Activated CD4-positive, alpha-beta T cell treated with anti-CD3 and anti-CD28 coated beads, Interleukin-2, amount 50 U/mL, for 16 hours (primary cell): ENCODE measurements at regions not wholly inside any gene's neighbourhood (a gene's known extent, or its start where the extent isn't known, plus 50 kb on each side); places are given as distances from the start of the nearest gene placed in this dataset.
"Not testable (repeated sequence)": the region's sequence is repeated elsewhere in the genome, so short reads cannot be mapped to it uniquely, and the experiment has no call there.

Experiments used
- DNase-seq: peaks from one replicate; pipeline ENCODE4 v3.0.0-alpha.2; 2020

- no peak for DNase-seq
Observed at GRCh38 chr3:106488331-106488730, 619.5 kb upstream of the CBLB start.

- DNase-seq = no peak
Observed at GRCh38 chr3:106491796-106492195, 623.0 kb upstream of the CBLB start.

DNA sequence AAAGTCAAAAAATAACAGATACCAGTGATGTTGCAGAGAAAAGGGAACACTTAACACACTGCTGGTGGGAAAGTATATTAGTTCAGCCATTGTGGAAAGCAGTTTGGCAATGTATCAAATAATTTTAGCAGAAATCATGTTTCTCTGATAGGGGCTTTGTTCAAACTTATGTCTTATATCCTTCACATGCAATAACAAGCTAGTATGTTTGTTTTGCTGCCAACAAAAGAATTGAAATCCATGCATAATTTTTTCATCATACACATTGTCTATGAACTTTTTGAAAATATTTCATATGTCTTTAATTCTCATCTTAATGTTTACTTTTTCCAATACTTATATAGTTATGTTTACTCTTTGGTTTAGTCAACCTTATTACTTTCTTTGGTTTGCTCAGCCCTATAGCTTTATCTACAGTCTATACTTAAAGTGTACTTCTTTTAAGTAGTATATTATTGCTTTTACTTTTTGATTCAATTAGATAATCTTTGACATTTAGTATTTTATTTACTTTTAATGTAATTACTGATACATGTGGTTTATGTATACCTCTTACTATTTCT lies 639.6 kb upstream of the CBLB start:
- DNase-seq = no peak

- DNase-seq = no peak
Observed at GRCh38 chr3:106510206-106510605, 641.4 kb upstream of the CBLB start.

DNA sequence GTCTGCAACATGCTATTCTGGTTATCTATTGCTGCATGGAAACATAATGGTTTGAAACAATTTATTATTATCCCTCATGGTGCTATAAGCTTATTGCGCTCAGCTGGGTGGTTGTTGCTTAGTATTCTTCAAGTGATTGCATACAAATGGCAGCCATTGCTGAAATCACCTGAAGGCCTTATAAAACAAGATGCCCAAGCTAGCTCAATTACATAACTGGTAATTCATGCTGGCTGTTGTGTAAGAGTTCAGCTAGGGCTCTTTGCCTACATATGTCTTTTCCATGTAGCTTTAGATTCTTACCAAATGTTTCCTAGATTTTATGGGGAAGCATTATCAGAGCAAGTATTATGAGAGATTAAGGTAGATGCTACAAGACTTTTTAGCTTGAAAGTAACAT lies 644.0 kb upstream of the CBLB start:
- DNase-seq = no peak

DNA sequence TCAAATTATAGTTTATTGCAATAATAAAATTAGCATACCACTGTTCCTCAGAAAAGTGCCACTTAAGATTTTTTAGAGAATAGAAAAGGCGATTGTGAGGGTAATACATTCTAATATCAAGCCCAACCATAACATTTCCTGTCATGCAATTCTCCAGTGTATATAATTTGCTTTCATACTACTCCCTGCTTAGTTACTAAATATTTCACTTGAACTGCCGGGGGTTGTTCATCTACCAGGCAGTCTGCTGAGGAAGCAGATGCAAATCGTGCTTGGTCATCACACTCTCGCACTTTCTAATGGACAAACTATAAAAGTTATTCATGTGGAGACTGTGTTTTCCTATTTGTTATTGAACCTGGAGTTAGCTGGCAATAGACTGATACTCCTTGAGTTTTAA lies 645.6 kb upstream of the CBLB start:
- no peak for DNase-seq

GRCh38 chr3:106518516-106518915 lies 649.7 kb upstream of the CBLB start:
- no peak for DNase-seq

GRCh38 chr3:106522397-106522796 lies 653.6 kb upstream of the CBLB start:
- DNase-seq = no peak

DNA sequence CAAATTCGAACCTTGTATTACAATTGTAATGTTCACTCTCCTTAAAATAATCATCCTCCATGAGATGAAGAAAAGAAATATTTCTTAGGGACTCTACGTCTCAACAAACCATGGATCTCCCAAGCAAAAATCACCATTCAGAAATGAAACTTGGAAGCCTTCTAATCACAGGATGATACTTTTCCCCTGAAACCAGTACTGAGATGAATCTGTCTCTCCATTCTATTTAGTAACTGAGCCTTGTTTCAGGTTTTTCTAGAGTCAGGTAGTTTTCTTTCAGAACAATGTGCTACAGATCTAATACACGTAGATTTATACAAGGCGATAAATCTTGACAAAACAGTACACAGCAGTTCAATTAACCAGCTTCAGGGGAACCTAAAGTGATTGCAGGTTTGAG lies 660.1 kb upstream of the CBLB start:
- DNase-seq = no peak

DNA sequence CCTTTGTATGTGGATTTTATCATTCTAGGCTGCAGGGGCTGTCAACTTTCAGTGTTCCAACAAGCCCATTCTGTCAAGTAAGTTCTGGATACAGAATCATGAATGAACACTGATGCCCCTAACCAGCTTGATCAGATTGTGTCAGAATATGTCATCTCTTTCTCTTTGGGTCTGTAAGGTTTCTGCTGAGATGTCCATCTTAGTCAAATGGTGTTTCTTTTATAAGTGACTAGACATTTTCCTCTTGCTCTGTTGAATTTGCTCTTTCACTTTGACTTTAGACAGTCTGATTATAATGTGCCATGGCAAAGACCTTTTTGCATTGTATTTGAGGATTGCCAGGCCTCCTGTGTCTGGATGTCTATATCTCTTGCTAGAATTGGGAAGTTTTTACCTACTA lies 660.9 kb upstream of the CBLB start:
- peak; percentile 19 for DNase-seq

- DNase-seq = no peak
Observed at GRCh38 chr3:106530367-106530766, 661.6 kb upstream of the CBLB start.

- not testable (repeated sequence) for DNase-seq
Observed at GRCh38 chr3:106531771-106532329, 663.0 kb upstream of the CBLB start.

DNA sequence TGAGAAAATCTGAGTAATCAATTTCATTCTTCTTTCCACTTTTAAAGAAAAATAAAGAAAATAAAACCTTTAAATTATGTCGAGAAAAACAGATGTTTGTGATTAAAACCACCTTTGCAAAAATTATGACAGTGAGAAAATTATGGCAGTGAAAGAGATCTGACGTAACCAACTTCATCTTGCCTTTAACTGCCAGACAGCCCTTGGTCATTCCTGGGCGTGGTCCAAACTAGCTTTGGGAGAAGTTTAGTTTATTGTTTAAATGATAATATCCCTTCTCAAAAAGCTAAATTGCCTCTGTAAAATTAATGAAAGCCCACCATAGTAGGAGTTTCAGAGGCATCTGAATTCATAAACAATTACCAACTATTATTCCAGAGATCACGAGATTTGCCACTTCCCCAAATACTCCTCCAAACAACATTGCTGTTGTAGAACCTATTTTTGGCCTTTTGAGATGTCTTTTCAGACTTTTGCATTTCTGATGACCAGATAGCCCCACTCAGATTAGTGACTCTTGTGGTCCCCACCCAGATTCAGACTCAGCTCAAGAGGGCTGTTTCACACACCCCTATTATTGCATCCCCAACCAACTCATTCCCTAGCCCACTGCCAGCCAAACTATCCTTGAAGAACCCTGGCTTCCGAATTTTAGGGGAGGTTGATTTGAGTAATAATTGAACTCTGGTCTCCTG lies 664.4 kb upstream of the CBLB start:
- no peak for DNase-seq

DNA sequence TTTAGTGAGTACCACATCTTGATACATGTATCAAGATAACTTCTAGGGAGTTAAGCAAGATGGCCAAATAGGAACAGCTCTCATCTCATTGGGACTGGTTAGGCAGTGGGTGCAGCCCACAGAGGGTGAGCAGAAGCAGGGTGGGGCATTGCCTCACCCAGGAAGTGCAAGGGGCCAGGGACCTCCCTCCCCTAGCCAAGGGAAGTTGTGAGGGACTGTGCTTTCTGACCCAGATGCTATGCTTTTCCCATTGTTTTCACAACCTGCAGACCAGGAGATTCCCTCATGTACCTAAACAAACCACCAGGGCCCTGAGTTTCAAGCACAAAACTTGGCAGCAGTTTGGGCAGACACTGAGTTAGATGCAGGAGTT lies 665.0 kb upstream of the CBLB start:
- no peak for DNase-seq

DNA sequence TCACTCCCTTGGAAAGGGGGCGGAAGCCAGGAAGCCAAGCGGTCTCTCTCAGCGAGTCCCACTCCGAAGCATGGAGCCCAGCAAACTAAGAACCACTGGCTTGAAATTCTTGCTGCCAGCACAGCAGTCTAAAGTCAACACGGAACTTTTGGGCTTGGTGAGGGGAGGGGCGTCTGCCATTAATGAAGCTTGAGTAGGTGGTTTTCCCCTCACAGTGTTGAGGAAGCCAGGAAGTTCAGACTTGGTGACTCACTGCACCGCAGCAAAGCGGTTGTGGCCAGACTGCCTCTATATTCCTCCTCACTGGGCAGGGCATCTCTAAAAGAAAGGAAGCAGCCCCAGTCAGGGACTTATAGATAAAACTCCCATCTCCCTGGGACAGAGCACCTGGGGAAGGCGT lies 665.4 kb upstream of the CBLB start:
- DNase-seq = peak; percentile 73

GRCh38 chr3:106540743-106541142 lies 671.9 kb upstream of the CBLB start:
- DNase-seq = no peak

DNA sequence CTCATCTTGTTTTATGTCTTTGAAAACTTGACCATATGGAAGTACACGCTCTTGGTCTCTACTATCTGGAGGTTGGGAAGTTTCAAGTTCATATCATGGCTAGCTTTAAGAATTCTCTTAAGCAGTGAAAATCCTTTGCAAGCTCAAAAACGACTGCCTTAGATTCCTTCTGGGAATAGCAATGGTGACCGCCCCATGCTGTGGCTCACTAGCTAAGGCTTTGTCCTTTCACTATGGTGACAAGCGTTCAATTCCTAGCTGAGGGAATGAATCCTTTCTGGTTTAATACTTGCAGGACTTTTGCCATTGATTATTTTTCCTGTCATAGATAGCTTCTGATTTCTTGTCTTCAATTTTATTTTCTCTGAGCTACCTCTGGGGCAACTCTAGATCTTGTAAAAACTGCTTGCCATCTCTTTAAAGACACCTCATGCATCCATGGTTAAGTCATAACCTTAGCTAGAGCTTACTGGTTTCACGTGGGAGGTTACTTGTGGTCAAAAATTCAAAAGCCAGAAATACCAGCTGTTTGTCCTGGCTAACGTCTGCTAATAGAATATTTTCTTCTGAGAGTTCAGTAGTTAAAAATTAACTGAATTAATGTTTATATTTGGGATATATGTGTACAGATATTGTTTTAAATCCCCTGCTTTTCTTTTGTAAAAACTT lies 673.4 kb upstream of the CBLB start:
- no peak for DNase-seq

DNA sequence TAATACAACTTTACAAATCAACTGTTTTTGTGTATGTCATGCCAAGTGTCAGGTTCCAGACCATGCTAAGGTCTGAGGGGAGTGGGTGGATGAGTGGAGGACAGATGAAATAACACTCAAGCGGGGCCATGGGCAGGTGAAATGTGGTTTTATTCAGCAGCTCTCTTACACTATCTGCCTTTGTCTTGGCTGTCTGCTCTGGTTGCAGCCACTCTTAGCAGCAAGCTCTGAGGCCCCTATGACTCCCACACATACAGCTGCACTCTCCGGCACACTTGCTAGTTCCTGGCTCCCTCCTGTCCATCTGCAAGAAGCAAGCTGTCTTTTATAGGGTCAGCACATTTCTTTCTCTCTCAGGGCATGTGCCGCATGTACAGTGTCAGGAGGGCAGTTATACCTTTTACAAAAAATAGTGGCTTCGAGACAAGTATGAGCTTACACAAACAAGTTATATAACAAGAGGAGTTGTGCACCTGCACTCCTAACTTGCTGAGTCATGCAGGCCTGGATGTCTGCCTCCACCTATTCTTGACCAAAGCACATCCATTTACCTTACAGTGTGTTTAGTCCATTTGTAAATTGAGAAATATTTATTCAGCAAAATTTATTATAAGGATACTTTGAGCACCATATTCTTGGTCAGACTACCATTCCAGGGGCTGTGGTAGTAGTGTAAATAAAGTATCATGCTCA lies 683.7 kb upstream of the CBLB start:
- DNase-seq = no peak

GRCh38 chr3:106560451-106560966 lies 691.7 kb upstream of the CBLB start:
- DNase-seq = no peak

DNA sequence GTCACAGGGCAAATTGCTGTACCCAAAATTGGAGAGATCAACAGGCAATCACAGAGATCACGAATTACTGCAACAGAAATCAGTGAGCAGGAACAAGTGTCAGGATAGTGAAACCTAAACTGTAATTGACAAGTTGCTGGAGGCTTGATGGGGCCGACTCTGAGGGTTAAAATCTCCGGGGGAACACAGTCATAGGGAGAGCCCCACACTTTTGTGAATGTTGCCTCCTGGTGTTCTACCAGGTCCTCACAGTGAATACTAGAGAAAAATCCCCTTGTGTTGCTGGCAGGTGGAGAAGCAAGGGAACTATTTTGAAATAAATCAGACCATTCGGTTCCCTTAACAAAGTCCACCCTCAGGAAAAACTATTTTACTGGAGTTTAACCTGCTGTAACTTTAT lies 697.5 kb upstream of the CBLB start:
- DNase-seq = peak; percentile 32

DNA sequence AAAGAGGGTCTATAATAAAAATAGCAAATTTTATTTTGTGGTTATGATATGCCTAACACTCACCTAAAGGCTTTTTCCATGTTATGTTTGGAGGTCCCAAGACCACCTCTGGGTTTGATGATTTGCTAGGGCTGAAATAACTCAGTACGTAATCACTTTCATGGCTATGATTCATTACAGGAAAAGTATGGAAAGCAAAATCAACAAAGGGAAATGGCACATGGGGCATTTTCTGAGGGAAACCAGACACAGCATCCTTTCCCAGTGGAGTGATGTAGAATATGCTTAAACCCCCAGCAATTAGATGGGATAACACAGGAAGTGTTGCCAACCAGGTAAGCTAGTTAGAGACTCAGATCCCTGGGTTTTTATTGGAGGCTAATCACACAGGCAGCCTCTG lies 701.6 kb upstream of the CBLB start:
- DNase-seq = no peak

GRCh38 chr3:106573605-106574004 lies 704.8 kb upstream of the CBLB start:
- DNase-seq = no peak

- no peak for DNase-seq
Observed at GRCh38 chr3:106575029-106575428, 706.2 kb upstream of the CBLB start.
